ENCODE measurements at regions not wholly inside any gene's neighbourhood (a gene's known extent, or its start where the extent isn't known, plus 50 kb on each side); places are given as distances from the start of the nearest gene placed in this dataset.
A peak's percentile ranks its signal among the peaks of the same experiment; 100 is the strongest.
"Not testable (repeated sequence)": the region's sequence is repeated elsewhere in the genome, so short reads cannot be mapped to it uniquely, and the experiment has no call there.

- Histone ChIP-seq H3K4me1 (ENCODE audit: low read length) (peaks cover 25% of the 10 kb centered on the region), H3K9me3 (ENCODE audit: insufficient read depth, low read length) (no peaks in the 10 kb centered on the region), H4K20me1 (ENCODE audit: insufficient read depth, low read length) (no peaks in the 10 kb centered on the region), H2AFZ (ENCODE audit: low read depth, low read length) (no peak overlapping the region), H3K79me2 (ENCODE audit: low read length) (no peaks in the 10 kb centered on the region), H3K27me3 (ENCODE audit: low read depth, low read length) (no peaks in the 10 kb centered on the region), H3K36me3 (replicated peaks; ENCODE audit: low read depth, low read length) (no peaks in the 10 kb centered on the region), H3K9ac (ENCODE audit: low read length) (no peak overlapping the region), H3K4me3 (ENCODE audit: low read length) (no peak overlapping the region), H3K27ac (ENCODE audit: low read length) (peak overlapping the region; percentile 54; the same call in 1 of the 2 replicates), H3K4me2 (ENCODE audit: low read length) (peak overlapping the region; percentile 54)
- TF ChIP-seq EZH2phosphoT487 (IDR thresholded peaks at IDR 0.05; ENCODE audit: low read depth) (no peak), CTCF (IDR thresholded peaks at IDR 0.05; ENCODE audit: low read depth, low read length) (no peak)
These were observed 156.5 kb upstream of the SOX6 start for GRCh38 chr11:16512899-16513241.

- TF ChIP-seq EZH2phosphoT487 (IDR thresholded peaks at IDR 0.05; ENCODE audit: low read depth): no peak
- no peak for TF ChIP-seq CTCF (IDR thresholded peaks at IDR 0.05; ENCODE audit: low read depth, low read length)
- H4K20me1 ChIP-seq (ENCODE audit: insufficient read depth, low read length): no peaks in the 10 kb centered on the region
- H3K4me3 ChIP-seq (ENCODE audit: low read length): no peak overlapping the region
- H3K4me1 ChIP-seq (ENCODE audit: low read length): peaks cover 25% of the 10 kb centered on the region
- H3K4me2 ChIP-seq (ENCODE audit: low read length): peak overlapping the region; percentile 54
- peak overlapping the region; percentile 54; the same call in 1 of the 2 replicates for H3K27ac ChIP-seq (ENCODE audit: low read length)
- no peaks in the 10 kb centered on the region for H3K79me2 ChIP-seq (ENCODE audit: low read length)
- H3K9ac ChIP-seq (ENCODE audit: low read length): no peak overlapping the region
- H3K36me3 ChIP-seq (replicated peaks; ENCODE audit: low read depth, low read length): no peaks in the 10 kb centered on the region
- no peaks in the 10 kb centered on the region for H3K9me3 ChIP-seq (ENCODE audit: insufficient read depth, low read length)
- no peak overlapping the region for H2AFZ ChIP-seq (ENCODE audit: low read depth, low read length)
- no peaks in the 10 kb centered on the region for H3K27me3 ChIP-seq (ENCODE audit: low read depth, low read length)
These were observed 156.0 kb upstream of the SOX6 start for GRCh38 chr11:16512198-16512898.

DNA sequence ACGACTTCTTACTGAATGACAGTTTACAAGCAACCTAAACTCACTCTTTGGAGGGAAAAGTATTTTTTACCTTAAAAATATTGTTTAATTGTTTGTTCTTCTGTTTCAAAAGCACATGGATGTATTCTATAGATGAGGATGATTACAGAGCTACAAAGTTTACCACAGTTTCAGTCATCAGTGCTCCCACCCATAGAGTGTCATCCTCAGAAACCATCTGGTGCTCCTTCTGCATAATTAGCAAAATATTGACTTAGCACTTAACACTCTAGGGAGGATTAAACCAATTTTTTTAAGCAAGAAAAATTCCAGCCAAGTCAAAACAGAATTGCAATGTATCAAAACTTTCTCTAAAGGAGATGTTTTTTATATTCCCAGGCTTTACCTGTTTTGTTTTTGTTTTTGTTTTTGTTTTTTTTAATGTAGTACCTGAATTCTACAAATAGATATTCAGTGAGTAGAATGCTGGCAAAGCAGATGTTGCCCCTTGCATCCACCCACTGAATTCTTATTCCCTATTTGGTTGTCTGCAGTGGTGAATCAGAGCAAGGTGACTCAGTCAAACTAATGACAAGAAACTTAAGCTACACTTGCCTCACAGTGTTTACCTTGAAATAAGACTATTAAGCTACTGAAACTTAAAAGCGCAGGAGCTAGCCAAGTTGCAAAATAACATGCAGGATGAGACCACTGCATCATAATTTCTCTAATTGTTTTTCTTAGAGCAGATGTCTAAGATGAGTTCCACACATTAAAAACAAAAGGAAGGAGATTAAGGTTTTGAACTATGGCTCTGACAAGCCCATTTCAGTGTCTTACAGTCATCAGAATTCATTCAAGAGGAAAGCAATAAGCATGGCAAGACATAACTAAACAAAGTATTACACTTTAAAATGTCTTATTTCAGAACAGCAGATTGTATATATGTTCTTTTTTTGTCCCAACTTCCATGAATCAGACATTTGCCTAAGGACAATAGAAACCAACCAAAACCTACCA lies 155.1 kb upstream of the SOX6 start:
- no peaks in the 10 kb centered on the region for H3K27me3 ChIP-seq (ENCODE audit: low read depth, low read length)
- no peaks in the 10 kb centered on the region for H4K20me1 ChIP-seq (ENCODE audit: insufficient read depth, low read length)
- H3K4me2 ChIP-seq (ENCODE audit: low read length): no peak overlapping the region
- no peak overlapping the region for H3K27ac ChIP-seq (ENCODE audit: low read length)
- no peak overlapping the region for H2AFZ ChIP-seq (ENCODE audit: low read depth, low read length)
- no peaks in the 10 kb centered on the region for H3K79me2 ChIP-seq (ENCODE audit: low read length)
- H3K36me3 ChIP-seq (replicated peaks; ENCODE audit: low read depth, low read length): no peaks in the 10 kb centered on the region
- no peaks in the 10 kb centered on the region for H3K9me3 ChIP-seq (ENCODE audit: insufficient read depth, low read length)
- H3K4me3 ChIP-seq (ENCODE audit: low read length): no peak overlapping the region
- peaks cover 25% of the 10 kb centered on the region for H3K4me1 ChIP-seq (ENCODE audit: low read length)
- TF ChIP-seq EZH2phosphoT487 (IDR thresholded peaks at IDR 0.05; ENCODE audit: low read depth) (no peak), CTCF (IDR thresholded peaks at IDR 0.05; ENCODE audit: low read depth, low read length) (no peak)
- H3K9ac ChIP-seq (ENCODE audit: low read length): no peak overlapping the region

- Histone ChIP-seq H4K20me1 (ENCODE audit: insufficient read depth, low read length) (no peaks in the 10 kb centered on the region), H3K36me3 (replicated peaks; ENCODE audit: low read depth, low read length) (no peaks in the 10 kb centered on the region), H3K4me2 (ENCODE audit: low read length) (no peak overlapping the region), H3K4me3 (ENCODE audit: low read length) (no peak overlapping the region), H3K27me3 (ENCODE audit: low read depth, low read length) (no peaks in the 10 kb centered on the region), H3K4me1 (ENCODE audit: low read length) (no peaks in the 10 kb centered on the region), H2AFZ (ENCODE audit: low read depth, low read length) (no peak overlapping the region), H3K27ac (ENCODE audit: low read length) (no peak overlapping the region), H3K9me3 (ENCODE audit: insufficient read depth, low read length) (no peaks in the 10 kb centered on the region), H3K79me2 (ENCODE audit: low read length) (no peaks in the 10 kb centered on the region), H3K9ac (ENCODE audit: low read length) (no peak overlapping the region)
- TF ChIP-seq EZH2phosphoT487 (IDR thresholded peaks at IDR 0.05; ENCODE audit: low read depth) (no peak), CTCF (IDR thresholded peaks at IDR 0.05; ENCODE audit: low read depth, low read length) (no peak)
These were observed 149.1 kb upstream of the SOX6 start for GRCh38 chr11:16505481-16505880.

DNA sequence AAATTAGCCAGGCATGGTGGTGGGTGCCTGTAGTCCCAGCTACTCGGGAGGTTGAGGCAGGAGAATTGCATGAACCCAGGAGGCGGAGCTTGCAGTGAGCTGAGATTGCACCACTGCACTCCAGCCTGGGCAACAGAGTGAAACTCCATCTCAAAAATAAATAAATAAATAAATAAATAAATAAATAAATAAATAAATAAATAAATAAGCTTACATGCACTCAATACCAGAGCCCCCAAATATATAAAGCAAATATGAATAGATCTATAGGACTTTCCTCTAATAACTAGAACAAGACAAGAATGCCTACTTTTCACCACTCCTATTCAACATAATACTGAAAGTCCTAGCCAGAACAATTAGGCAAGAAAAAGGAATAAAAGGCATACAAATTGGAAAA lies 147.5 kb upstream of the SOX6 start:
- H3K4me3 ChIP-seq (ENCODE audit: low read length); H3K9ac ChIP-seq (ENCODE audit: low read length); H3K36me3 ChIP-seq (replicated peaks; ENCODE audit: low read depth, low read length); H3K4me2 ChIP-seq (ENCODE audit: low read length); H3K79me2 ChIP-seq (ENCODE audit: low read length); H2AFZ ChIP-seq (ENCODE audit: low read depth, low read length); H3K27me3 ChIP-seq (ENCODE audit: low read depth, low read length); H4K20me1 ChIP-seq (ENCODE audit: insufficient read depth, low read length); H3K4me1 ChIP-seq (ENCODE audit: low read length); H3K9me3 ChIP-seq (ENCODE audit: insufficient read depth, low read length); H3K27ac ChIP-seq (ENCODE audit: low read length): not testable (repeated sequence)
